ENCODE measurements at regions not wholly inside any gene's neighbourhood (a gene's known extent, or its start where the extent isn't known, plus 50 kb on each side); places are given as distances from the start of the nearest gene placed in this dataset.

GRCh38 chr20:60263725-60264709, 305.8 kb downstream of the CDH26 start:
- peaks cover 35% of the 10 kb centered on the region for H3K27me3 Mint-ChIP-seq (ENCODE audit: low read depth, poor library complexity)
- H3K4me1 Mint-ChIP-seq = peaks cover 17% of the 10 kb centered on the region
- DNase-seq = no peak
- peaks cover 10% of the 10 kb centered on the region for H3K9me3 Mint-ChIP-seq
- no peak for TF ChIP-seq CTCF (IDR thresholded peaks at IDR 0.05)
- H3K36me3 Mint-ChIP-seq (ENCODE audit: low read depth) = no peaks in the 10 kb centered on the region
- no peak overlapping the region for H3K4me3 Mint-ChIP-seq
- no peak overlapping the region for H3K27ac Mint-ChIP-seq

- no peak for TF ChIP-seq CTCF (IDR thresholded peaks at IDR 0.05)
- Mint-ChIP-seq H3K27ac (no peak overlapping the region), H3K36me3 (ENCODE audit: low read depth) (no peaks in the 10 kb centered on the region), H3K27me3 (ENCODE audit: low read depth, poor library complexity) (peaks cover 22% of the 10 kb centered on the region), H3K4me1 (peaks cover 31% of the 10 kb centered on the region), H3K4me3 (no peak overlapping the region), H3K9me3 (peaks cover 16% of the 10 kb centered on the region)
- no peak for DNase-seq
These were observed 308.1 kb downstream of the CDH26 start for GRCh38 chr20:60266177-60266823.

- Mint-ChIP-seq H3K27me3 (ENCODE audit: low read depth, poor library complexity) (peaks cover 15% of the 10 kb centered on the region), H3K27ac (no peak overlapping the region), H3K4me1 (peaks cover 31% of the 10 kb centered on the region), H3K36me3 (ENCODE audit: low read depth) (no peaks in the 10 kb centered on the region), H3K4me3 (no peak overlapping the region), H3K9me3 (peaks cover 16% of the 10 kb centered on the region)
- DNase-seq = no peak
- no peak for TF ChIP-seq CTCF (IDR thresholded peaks at IDR 0.05)
These were observed 310.3 kb downstream of the CDH26 start for GRCh38 chr20:60268491-60268890.

- no peak overlapping the region for H3K4me3 Mint-ChIP-seq
- peaks cover 16% of the 10 kb centered on the region for H3K9me3 Mint-ChIP-seq
- peaks cover 26% of the 10 kb centered on the region for H3K4me1 Mint-ChIP-seq
- no peaks in the 10 kb centered on the region for H3K36me3 Mint-ChIP-seq (ENCODE audit: low read depth)
- peaks cover 10% of the 10 kb centered on the region for H3K27me3 Mint-ChIP-seq (ENCODE audit: low read depth, poor library complexity)
- H3K27ac Mint-ChIP-seq = no peak overlapping the region
- peak; percentile 21 for DNase-seq
- TF ChIP-seq CTCF (IDR thresholded peaks at IDR 0.05) = no peak
These were observed 311.4 kb downstream of the CDH26 start for GRCh38 chr20:60269573-60270162.

GRCh38 chr20:60270341-60270740, 312.1 kb downstream of the CDH26 start:
- no peak for TF ChIP-seq CTCF (IDR thresholded peaks at IDR 0.05)
- H3K27ac Mint-ChIP-seq = no peak overlapping the region
- H3K27me3 Mint-ChIP-seq (ENCODE audit: low read depth, poor library complexity) = peaks cover 11% of the 10 kb centered on the region
- DNase-seq = no peak
- no peak overlapping the region for H3K4me3 Mint-ChIP-seq
- H3K9me3 Mint-ChIP-seq = peaks cover 16% of the 10 kb centered on the region
- peaks cover 20% of the 10 kb centered on the region for H3K4me1 Mint-ChIP-seq
- no peaks in the 10 kb centered on the region for H3K36me3 Mint-ChIP-seq (ENCODE audit: low read depth)
